ENCODE measurements at regions not wholly inside any gene's neighbourhood (a gene's known extent, or its start where the extent isn't known, plus 50 kb on each side); places are given as distances from the start of the nearest gene placed in this dataset.

DNA sequence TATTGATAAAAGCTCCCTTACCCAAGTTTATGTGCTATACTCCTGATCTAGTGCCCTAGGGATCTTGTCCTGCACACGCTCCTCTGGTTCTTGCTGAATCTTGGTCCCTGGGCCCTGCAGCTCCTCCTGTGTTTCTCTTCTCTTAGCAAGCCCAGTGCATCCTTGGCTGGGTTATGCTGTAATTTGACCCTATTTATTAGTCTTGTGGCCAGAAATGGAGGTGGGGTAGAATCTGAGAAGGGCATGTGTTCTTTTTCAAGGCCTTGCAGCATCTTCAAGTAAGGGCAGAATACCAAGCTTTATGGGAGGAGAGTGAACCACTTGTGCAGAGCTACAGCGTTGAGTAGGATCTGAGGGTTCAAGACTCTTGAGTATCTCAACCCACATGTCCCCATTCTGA is 366.8 kb downstream of the FAM170A start:
- TF ChIP-seq, protein P1, sequence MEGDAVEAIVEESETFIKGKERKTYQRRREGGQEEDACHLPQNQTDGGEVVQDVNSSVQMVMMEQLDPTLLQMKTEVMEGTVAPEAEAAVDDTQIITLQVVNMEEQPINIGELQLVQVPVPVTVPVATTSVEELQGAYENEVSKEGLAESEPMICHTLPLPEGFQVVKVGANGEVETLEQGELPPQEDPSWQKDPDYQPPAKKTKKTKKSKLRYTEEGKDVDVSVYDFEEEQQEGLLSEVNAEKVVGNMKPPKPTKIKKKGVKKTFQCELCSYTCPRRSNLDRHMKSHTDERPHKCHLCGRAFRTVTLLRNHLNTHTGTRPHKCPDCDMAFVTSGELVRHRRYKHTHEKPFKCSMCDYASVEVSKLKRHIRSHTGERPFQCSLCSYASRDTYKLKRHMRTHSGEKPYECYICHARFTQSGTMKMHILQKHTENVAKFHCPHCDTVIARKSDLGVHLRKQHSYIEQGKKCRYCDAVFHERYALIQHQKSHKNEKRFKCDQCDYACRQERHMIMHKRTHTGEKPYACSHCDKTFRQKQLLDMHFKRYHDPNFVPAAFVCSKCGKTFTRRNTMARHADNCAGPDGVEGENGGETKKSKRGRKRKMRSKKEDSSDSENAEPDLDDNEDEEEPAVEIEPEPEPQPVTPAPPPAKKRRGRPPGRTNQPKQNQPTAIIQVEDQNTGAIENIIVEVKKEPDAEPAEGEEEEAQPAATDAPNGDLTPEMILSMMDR (IDR thresholded peaks at IDR 0.05), result no peak
- TF ChIP-seq POLR2A (IDR thresholded peaks at IDR 0.05) (no peak), EP300 (IDR thresholded peaks at IDR 0.05) (no peak)

Measured in tibial nerve (tissue), 4 donors.